ENCODE measurements at regions not wholly inside any gene's neighbourhood (a gene's known extent, or its start where the extent isn't known, plus 50 kb on each side); places are given as distances from the start of the nearest gene placed in this dataset.
A peak's percentile ranks its signal among the peaks of the same experiment; 100 is the strongest.

DNA sequence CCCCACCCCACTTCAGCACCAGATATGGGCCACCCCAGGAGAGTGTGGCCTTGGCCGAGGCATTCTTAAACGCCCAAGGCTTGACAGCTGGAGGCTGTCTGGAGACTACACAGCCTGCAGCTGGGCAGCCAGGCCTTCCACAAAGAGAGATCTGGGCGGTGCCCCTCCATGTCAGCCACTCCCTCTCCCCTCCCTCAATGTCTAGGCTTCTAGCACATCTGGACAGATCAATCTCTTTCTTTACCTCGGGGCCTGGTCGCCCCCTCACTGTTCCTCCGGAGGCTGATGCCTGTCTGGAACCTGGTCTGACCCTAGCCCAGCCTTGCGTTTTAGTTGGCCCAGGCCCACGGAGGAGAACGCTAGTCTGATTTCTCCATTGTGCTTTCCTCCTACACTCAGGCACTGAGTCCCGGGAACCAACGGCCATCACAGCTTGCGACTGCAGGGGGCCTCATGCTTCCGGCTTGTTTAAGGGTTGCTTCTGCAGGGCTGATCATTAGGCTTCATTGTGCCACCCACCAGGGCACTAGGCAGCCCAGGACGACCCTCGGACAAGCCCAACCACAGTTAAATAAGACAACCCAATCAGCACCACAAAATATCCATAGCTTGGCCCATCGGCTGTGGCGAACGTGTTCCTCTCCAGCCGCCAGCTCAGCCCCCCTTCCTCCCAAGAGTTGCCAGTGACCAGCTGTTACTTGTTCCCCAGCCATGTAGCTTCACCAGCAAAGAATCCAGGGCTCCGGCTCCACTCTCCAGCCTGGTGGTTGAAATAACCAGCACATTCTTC is 200.6 kb downstream of the BCOR start:
- Mint-ChIP-seq H3K27ac (no peak overlapping the region), H3K27me3 (ENCODE audit: low read depth, poor library complexity) (peaks cover 27% of the 10 kb centered on the region), H3K9me3 (peaks cover 20% of the 10 kb centered on the region), H3K4me3 (peak overlapping the region; percentile 19), H3K36me3 (ENCODE audit: low read depth) (no peaks in the 10 kb centered on the region), H3K4me1 (peaks cover 76% of the 10 kb centered on the region)
- DNase-seq, result peak; percentile 41
- TF ChIP-seq, protein P1, sequence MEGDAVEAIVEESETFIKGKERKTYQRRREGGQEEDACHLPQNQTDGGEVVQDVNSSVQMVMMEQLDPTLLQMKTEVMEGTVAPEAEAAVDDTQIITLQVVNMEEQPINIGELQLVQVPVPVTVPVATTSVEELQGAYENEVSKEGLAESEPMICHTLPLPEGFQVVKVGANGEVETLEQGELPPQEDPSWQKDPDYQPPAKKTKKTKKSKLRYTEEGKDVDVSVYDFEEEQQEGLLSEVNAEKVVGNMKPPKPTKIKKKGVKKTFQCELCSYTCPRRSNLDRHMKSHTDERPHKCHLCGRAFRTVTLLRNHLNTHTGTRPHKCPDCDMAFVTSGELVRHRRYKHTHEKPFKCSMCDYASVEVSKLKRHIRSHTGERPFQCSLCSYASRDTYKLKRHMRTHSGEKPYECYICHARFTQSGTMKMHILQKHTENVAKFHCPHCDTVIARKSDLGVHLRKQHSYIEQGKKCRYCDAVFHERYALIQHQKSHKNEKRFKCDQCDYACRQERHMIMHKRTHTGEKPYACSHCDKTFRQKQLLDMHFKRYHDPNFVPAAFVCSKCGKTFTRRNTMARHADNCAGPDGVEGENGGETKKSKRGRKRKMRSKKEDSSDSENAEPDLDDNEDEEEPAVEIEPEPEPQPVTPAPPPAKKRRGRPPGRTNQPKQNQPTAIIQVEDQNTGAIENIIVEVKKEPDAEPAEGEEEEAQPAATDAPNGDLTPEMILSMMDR (IDR thresholded peaks at IDR 0.05), result no peak

DNA sequence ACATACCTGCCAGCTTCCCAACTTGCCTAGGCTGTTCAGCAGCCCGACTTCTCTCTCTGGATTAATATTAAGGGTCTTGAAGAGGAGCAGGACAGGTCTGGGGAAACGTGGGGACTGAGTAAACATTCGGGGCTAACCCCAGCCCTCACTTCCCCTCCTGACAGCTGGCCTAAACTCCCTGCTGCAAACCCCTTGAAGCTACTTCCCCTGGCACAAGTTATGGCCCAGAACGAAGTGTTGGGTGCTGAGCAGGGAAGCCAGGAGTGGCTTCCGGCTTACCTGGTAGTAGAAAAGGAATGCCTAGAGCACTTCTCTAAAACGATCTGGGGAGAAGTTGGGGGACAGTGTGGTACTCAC is 200.0 kb downstream of the BCOR start:
- H3K9me3 Mint-ChIP-seq, result peaks cover 19% of the 10 kb centered on the region
- DNase-seq, result no peak
- H3K4me3 Mint-ChIP-seq, result peak overlapping the region; percentile 19
- H3K27ac Mint-ChIP-seq, result no peak overlapping the region
- no peaks in the 10 kb centered on the region for H3K36me3 Mint-ChIP-seq (ENCODE audit: low read depth)
- peaks cover 76% of the 10 kb centered on the region for H3K4me1 Mint-ChIP-seq
- H3K27me3 Mint-ChIP-seq (ENCODE audit: low read depth, poor library complexity), result peaks cover 32% of the 10 kb centered on the region
- TF ChIP-seq, protein P1 (IDR thresholded peaks at IDR 0.05), result no peak

DNA sequence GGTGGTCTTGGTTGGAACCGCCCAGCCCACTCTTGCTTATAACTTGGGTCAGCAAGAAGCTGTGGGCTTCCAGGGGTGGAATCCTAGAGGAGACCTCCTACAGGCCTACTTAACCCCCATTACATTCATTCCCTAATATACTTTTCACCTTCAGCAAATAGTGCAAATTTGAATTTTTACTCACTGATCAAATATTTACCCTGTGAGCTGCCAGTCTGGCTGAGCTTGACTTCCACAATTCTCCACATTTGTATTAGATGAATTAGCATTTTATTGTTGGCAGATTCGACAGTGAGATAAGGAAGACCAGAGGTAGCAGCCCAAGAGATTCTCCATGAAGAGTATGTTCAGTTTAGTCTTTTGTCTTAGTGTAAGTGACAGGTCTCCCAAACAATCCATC is 199.6 kb downstream of the BCOR start:
- no peak overlapping the region for H3K27ac Mint-ChIP-seq
- DNase-seq, result no peak
- H3K27me3 Mint-ChIP-seq (ENCODE audit: low read depth, poor library complexity), result peaks cover 37% of the 10 kb centered on the region
- H3K4me3 Mint-ChIP-seq, result no peak overlapping the region
- TF ChIP-seq, protein P1 (IDR thresholded peaks at IDR 0.05), result no peak
- peaks cover 76% of the 10 kb centered on the region for H3K4me1 Mint-ChIP-seq
- H3K9me3 Mint-ChIP-seq, result peaks cover 19% of the 10 kb centered on the region
- H3K36me3 Mint-ChIP-seq (ENCODE audit: low read depth), result no peaks in the 10 kb centered on the region

DNA sequence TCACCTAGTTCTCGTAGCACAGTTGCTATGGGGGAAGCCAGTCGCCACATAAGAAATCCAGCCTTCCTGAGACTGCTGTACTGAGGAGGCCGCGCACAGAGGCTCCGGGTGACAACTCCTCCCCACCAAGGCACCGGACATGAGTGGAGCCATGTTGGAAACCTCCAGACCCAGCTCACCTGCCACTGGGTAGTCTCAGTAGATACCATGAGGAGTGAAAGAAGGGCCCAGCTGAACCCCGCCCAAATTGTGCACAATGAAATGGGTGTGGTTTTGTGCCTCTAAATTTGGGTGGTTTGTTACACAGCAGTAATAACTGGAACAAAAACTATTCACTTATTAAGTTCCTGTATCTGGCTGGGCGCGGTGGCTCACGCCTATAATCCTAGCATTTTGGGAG is 198.7 kb downstream of the BCOR start:
- Mint-ChIP-seq H3K9me3 (peaks cover 19% of the 10 kb centered on the region), H3K27ac (no peak overlapping the region), H3K36me3 (ENCODE audit: low read depth) (no peaks in the 10 kb centered on the region), H3K4me3 (no peak overlapping the region), H3K27me3 (ENCODE audit: low read depth, poor library complexity) (peaks cover 42% of the 10 kb centered on the region), H3K4me1 (peaks cover 69% of the 10 kb centered on the region)
- no peak for DNase-seq
- TF ChIP-seq, protein P1 (IDR thresholded peaks at IDR 0.05), result no peak

DNA sequence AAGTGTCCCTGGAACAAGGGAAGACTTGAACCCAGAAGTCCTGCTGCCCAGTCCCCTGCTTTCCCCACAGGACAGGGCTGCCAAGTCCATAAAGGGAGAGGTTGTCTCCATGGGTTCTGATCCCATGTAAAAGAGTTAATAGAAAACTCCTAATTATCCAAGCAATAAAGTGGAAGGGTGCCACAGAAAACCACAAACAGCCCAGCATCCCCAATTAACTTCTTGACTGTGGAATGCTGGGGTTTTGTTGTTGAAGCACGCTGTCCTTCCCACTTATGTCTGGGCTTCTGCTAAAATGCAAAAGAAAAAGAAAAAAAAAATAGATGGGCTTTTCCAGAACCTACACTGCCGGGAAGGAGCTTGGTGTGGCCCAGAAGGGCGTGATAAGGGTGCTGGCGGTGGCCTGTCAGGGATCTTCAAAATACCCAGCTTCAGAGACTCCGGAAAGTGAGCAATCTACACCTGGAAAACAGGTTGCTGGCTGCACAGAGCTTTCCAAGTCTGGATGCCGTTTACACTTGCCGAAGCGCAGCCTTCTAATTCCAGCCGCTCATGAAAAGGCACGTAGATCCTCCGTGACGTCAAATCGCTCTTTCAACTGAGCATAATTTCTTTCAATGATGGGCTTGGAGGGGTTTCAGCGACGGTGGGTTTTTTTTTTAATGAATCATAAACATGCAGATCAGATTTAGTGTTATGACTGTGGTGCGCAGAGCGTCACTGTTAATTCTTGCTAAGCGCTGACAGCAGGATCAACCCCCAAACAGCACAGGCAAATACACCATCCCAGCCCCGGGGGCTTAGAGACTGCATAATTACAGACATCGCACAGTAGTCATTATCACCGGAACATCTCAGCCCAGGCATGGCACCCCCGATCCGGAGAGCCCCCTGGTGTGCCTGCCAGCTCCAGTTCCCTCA is 197.6 kb downstream of the BCOR start:
- H3K4me1 Mint-ChIP-seq, result peaks cover 68% of the 10 kb centered on the region
- H3K27me3 Mint-ChIP-seq (ENCODE audit: low read depth, poor library complexity), result peaks cover 50% of the 10 kb centered on the region
- no peaks in the 10 kb centered on the region for H3K36me3 Mint-ChIP-seq (ENCODE audit: low read depth)
- no peak overlapping the region for H3K27ac Mint-ChIP-seq
- H3K4me3 Mint-ChIP-seq, result peak overlapping the region; percentile 40
- peaks cover 14% of the 10 kb centered on the region for H3K9me3 Mint-ChIP-seq
- TF ChIP-seq, protein P1 (IDR thresholded peaks at IDR 0.05), result no peak
- no peak for DNase-seq

All from nephron progenitor cell (in vitro differentiated cells).